H9 (cell line): ENCODE measurements at regions not wholly inside any gene's neighbourhood (a gene's known extent, or its start where the extent isn't known, plus 50 kb on each side); places are given as distances from the start of the nearest gene placed in this dataset.

Experiments used
- DNase-seq: peaks from one replicate; pipeline ENCODE4 v3.0.0-alpha.2; 2017
- H2AFZ ChIP-seq: one replicate; pipeline ENCODE4 v1.6.1; 2013; ENCODE audit warnings: mild to moderate bottlenecking, low read length, control low read depth, moderate library complexity
- H2AK5ac ChIP-seq: 2 replicates; pipeline ENCODE4 v1.6.1; 2013; ENCODE audit warnings: low read length, control low read depth, mixed read lengths; ENCODE audit not compliant: insufficient read length
- H2BK120ac ChIP-seq: one replicate; pipeline ENCODE4 v1.6.1; 2013; ENCODE audit warnings: low read depth, mild to moderate bottlenecking, low read length, control low read depth, inconsistent platforms; ENCODE audit not compliant: poor library complexity, severe bottlenecking
- H2BK12ac ChIP-seq: 2 replicates; pipeline ENCODE4 v1.6.1; 2013; ENCODE audit warnings: low read length, control low read depth, mixed read lengths, low read depth; ENCODE audit not compliant: insufficient read length
- H2BK15ac ChIP-seq: 2 replicates; pipeline ENCODE4 v1.6.1; 2013; ENCODE audit warnings: low read depth, low read length, control low read depth
- H2BK20ac ChIP-seq: one replicate; pipeline ENCODE4 v1.6.1; 2013; ENCODE audit warnings: low read depth, mild to moderate bottlenecking, low read length, control low read depth, inconsistent platforms; ENCODE audit not compliant: poor library complexity, severe bottlenecking
- H2BK5ac ChIP-seq: 2 replicates; pipeline ENCODE4 v1.6.1; 2013; ENCODE audit warnings: low read length, control low read depth, mixed read lengths; ENCODE audit not compliant: insufficient read length
- H3K14ac ChIP-seq: 2 replicates; pipeline ENCODE4 v1.6.1; 2013; ENCODE audit warnings: low read length, control low read depth; ENCODE audit not compliant: insufficient read depth
- H3K18ac ChIP-seq: 2 replicates; pipeline ENCODE4 v1.6.1; 2013; ENCODE audit warnings: low read depth, mild to moderate bottlenecking, mixed read lengths, low read length, control low read depth; ENCODE audit not compliant: insufficient read length
- H3K23ac ChIP-seq: 2 replicates; pipeline ENCODE4 v1.6.1; 2013; ENCODE audit warnings: low read length, control low read depth, mixed read lengths, low read depth; ENCODE audit not compliant: insufficient read length
- H3K23me2 ChIP-seq: 2 replicates; pipeline ENCODE4 v1.6.1; 2013; ENCODE audit warnings: low read depth, mild to moderate bottlenecking, mixed read lengths, low read length, control low read depth; ENCODE audit not compliant: insufficient read length, poor library complexity, severe bottlenecking
- H3K27ac ChIP-seq: 2 replicates; pipeline ENCODE4 v1.5.1; 2013; ENCODE audit warnings: low read length, control low read depth, mixed read lengths, low read depth; ENCODE audit not compliant: insufficient read length
- H3K27me3 ChIP-seq: 2 replicates; pipeline ENCODE4 v1.6.1; 2013; ENCODE audit warnings: low read length, control low read depth, inconsistent platforms; ENCODE audit not compliant: insufficient read depth
- H3K4ac ChIP-seq: 2 replicates; pipeline ENCODE4 v1.6.1; 2013; ENCODE audit warnings: low read depth, mild to moderate bottlenecking, control low read depth, inconsistent platforms, low read length, moderate library complexity
- H3K4me1 ChIP-seq: 2 replicates; pipeline ENCODE4 v1.6.1; 2013; ENCODE audit warnings: low read length, control low read depth, inconsistent platforms; ENCODE audit not compliant: insufficient read depth
- H3K4me2 ChIP-seq: 2 replicates; pipeline ENCODE4 v1.6.1; 2013; ENCODE audit warnings: low read length, control low read depth, mixed read lengths; ENCODE audit not compliant: insufficient read length, insufficient read depth
- H3K56ac ChIP-seq: 2 replicates; pipeline ENCODE4 v1.6.1; 2013; ENCODE audit warnings: low read depth, mild to moderate bottlenecking, mixed read lengths, low read length, control low read depth; ENCODE audit not compliant: insufficient read length
- H3K79me1 ChIP-seq: 2 replicates; pipeline ENCODE4 v1.6.1; 2013; ENCODE audit warnings: low read depth, mild to moderate bottlenecking, moderate library complexity, low read length, control low read depth, inconsistent platforms; ENCODE audit not compliant: insufficient read depth, poor library complexity, severe bottlenecking
- H3K79me2 ChIP-seq: 2 replicates; pipeline ENCODE4 v1.6.1; 2013; ENCODE audit warnings: low read length, control low read depth, inconsistent platforms; ENCODE audit not compliant: insufficient read depth
- H3K9ac ChIP-seq: 2 replicates; pipeline ENCODE4 v1.6.1; 2013; ENCODE audit warnings: low read length, control low read depth, mixed read lengths; ENCODE audit not compliant: insufficient read length; ENCODE audit errors: extremely low read depth
- H3K9me3 ChIP-seq: one replicate; pipeline ENCODE4 v1.6.1; 2013; ENCODE audit warnings: low read depth, low read length, inconsistent platforms; ENCODE audit not compliant: control insufficient read depth
- H3T11ph ChIP-seq: one replicate; pipeline ENCODE4 v1.6.1; 2013; ENCODE audit warnings: mild to moderate bottlenecking, low read length, control low read depth, inconsistent platforms
- H4K20me1 ChIP-seq: one replicate; pipeline ENCODE4 v1.6.1; 2013; ENCODE audit not compliant: control insufficient read depth, insufficient read length, insufficient read depth
- H4K5ac ChIP-seq: 2 replicates; pipeline ENCODE4 v1.6.1; 2013; ENCODE audit warnings: low read depth, mild to moderate bottlenecking, mixed read lengths, low read length, control low read depth; ENCODE audit not compliant: insufficient read length
- H4K8ac ChIP-seq: replicated peaks from 2 replicates; pipeline ENCODE4 v1.6.1; 2013; ENCODE audit warnings: low read length, control low read depth, mixed read lengths, low read depth; ENCODE audit not compliant: insufficient read length
- H4K91ac ChIP-seq: 2 replicates; pipeline ENCODE4 v1.6.1; 2013; ENCODE audit warnings: low read depth, mild to moderate bottlenecking, moderate library complexity, mixed read lengths, low read length, control low read depth; ENCODE audit not compliant: insufficient read length
- H3K27ac Mint-ChIP-seq, 3 experiments: 2 replicates in 2 of 3; 3 replicates in 1 of 3; pipeline ENCODE4 v1.8.0; 2020 to 2021; ENCODE audit warnings: mixed read lengths in 3 of 3, mild to moderate bottlenecking in 1 of 3, moderate library complexity in 1 of 3
- H3K27me3 Mint-ChIP-seq: 2 replicates; pipeline ENCODE4 v1.8.0; 2021; ENCODE audit warnings: low read depth, mild to moderate bottlenecking, moderate library complexity, mixed read lengths
- H3K36me3 Mint-ChIP-seq, 3 experiments: 2 replicates in 2 of 3; 3 replicates in 1 of 3; pipeline ENCODE4 v1.8.0; 2020 to 2021; ENCODE audit warnings: low read depth in 3 of 3, mixed read lengths in 3 of 3; ENCODE audit not compliant: insufficient read depth in 1 of 3
- H3K4me1 Mint-ChIP-seq, 2 experiments: 2 replicates each; pipeline ENCODE4 v1.8.0; 2020; ENCODE audit warnings: mixed read lengths in 2 of 2
- H3K4me3 Mint-ChIP-seq, 2 experiments: 2 replicates in 1 of 2; 3 replicates in 1 of 2; pipeline ENCODE4 v1.8.0; 2020 to 2021; ENCODE audit warnings: mild to moderate bottlenecking in 2 of 2, mixed read lengths in 2 of 2, moderate library complexity in 1 of 2
- H3K9me3 Mint-ChIP-seq, 2 experiments: 2 replicates in 1 of 2; 3 replicates in 1 of 2; pipeline ENCODE4 v1.8.0; 2020; ENCODE audit warnings: mild to moderate bottlenecking in 2 of 2, mixed read lengths in 2 of 2, moderate library complexity in 1 of 2
- WGBS: extraction: QIAGEN DNeasy Blood & Tissue Kit; methylation state at CpG from one replicate; pipeline ENCODE4 v1.1.7; 2013; ENCODE audit warnings: missing lambda C conversion rate, low lambda C conversion rate, mixed read lengths; ENCODE audit not compliant: insufficient read length; ENCODE audit errors: extremely low coverage; 5-methylcytosine and 5-hydroxymethylcytosine counted together
- TF ChIP-seq, protein P1 (sequence below): fragments of 200-600 bp; sonication (generic); conservative IDR thresholded peaks from 3 replicates; pipeline ENCODE4 v1.8.0; 2021; ENCODE audit warnings: antibody characterized with exemption, mild to moderate bottlenecking

DNA sequence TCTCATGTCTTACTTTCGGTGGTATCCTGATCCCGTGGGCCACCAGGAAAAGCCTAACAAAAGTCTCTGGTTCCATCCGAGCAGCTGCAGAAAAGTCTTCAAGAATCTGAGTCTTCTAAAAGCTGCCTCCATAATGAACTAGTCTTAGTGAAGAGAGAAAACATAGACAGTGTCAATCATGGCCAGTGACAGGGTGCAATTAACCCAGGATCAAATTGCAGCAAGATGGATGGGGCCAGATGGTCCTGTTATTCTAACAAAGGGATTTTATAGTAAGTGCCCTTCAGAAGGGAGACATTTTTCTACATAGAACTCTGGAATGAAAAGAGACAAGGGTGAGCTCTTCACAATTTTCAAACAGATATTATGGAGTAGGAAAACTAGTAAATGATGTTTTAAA lies 281.6 kb upstream of the ZFP64 start:
- DNase-seq = no peak
- no peaks in the 10 kb centered on the region for H3K36me3 Mint-ChIP-seq

More for the DNA sequence above, 281.6 kb upstream of the ZFP64 start:
- no peaks in the 10 kb centered on the region for H3K79me2 ChIP-seq
- no peak overlapping the region for H3K27ac ChIP-seq
- WGBS = no CpG with 5 or more reads among the region's 3 CpGs
- H3K14ac ChIP-seq = no peak overlapping the region
- no peaks in the 10 kb centered on the region for H3K4me1 Mint-ChIP-seq
- H4K8ac ChIP-seq = no peak overlapping the region
- no peak overlapping the region for H3K4me3 Mint-ChIP-seq
- H2BK5ac ChIP-seq = no peak overlapping the region
- TF ChIP-seq, protein P1, sequence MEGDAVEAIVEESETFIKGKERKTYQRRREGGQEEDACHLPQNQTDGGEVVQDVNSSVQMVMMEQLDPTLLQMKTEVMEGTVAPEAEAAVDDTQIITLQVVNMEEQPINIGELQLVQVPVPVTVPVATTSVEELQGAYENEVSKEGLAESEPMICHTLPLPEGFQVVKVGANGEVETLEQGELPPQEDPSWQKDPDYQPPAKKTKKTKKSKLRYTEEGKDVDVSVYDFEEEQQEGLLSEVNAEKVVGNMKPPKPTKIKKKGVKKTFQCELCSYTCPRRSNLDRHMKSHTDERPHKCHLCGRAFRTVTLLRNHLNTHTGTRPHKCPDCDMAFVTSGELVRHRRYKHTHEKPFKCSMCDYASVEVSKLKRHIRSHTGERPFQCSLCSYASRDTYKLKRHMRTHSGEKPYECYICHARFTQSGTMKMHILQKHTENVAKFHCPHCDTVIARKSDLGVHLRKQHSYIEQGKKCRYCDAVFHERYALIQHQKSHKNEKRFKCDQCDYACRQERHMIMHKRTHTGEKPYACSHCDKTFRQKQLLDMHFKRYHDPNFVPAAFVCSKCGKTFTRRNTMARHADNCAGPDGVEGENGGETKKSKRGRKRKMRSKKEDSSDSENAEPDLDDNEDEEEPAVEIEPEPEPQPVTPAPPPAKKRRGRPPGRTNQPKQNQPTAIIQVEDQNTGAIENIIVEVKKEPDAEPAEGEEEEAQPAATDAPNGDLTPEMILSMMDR = no peak
- no peak overlapping the region for H3K18ac ChIP-seq
- H3K23me2 ChIP-seq = no peaks in the 10 kb centered on the region
- no peaks in the 10 kb centered on the region for H3K79me1 ChIP-seq
- no peak overlapping the region for H3K27ac Mint-ChIP-seq
- H3K27me3 Mint-ChIP-seq = no peaks in the 10 kb centered on the region; the same call in 1 of the 2 replicates
- no peak overlapping the region for H3K4me2 ChIP-seq
- no peak overlapping the region for H2BK120ac ChIP-seq
- H3K4ac ChIP-seq = no peak overlapping the region
- H3K9me3 Mint-ChIP-seq = no peaks in the 10 kb centered on the region; a peak in 1 of 5 replicates
- H3K9me3 ChIP-seq = no peaks in the 10 kb centered on the region
- no peak overlapping the region for H2BK20ac ChIP-seq
- no peak overlapping the region for H4K5ac ChIP-seq
- H3K56ac ChIP-seq = no peak overlapping the region
- H2BK12ac ChIP-seq = no peak overlapping the region
- no peaks in the 10 kb centered on the region for H4K20me1 ChIP-seq
- no peaks in the 10 kb centered on the region for H3K27me3 ChIP-seq
- no peak overlapping the region for H3T11ph ChIP-seq
- H3K9ac ChIP-seq = no peak overlapping the region
- H2AK5ac ChIP-seq = no peak overlapping the region
- H2AFZ ChIP-seq = no peak overlapping the region
- H2BK15ac ChIP-seq = no peak overlapping the region
- no peak overlapping the region for H4K91ac ChIP-seq
- H3K23ac ChIP-seq = no peak overlapping the region
- H3K4me1 ChIP-seq = no peaks in the 10 kb centered on the region
